GM19351 (cell line): ENCODE measurements at regions not wholly inside any gene's neighbourhood (a gene's known extent, or its start where the extent isn't known, plus 50 kb on each side); places are given as distances from the start of the nearest gene placed in this dataset.
"Not testable (repeated sequence)": the region's sequence is repeated elsewhere in the genome, so short reads cannot be mapped to it uniquely, and the experiment has no call there.

ENCODE experiments used
- ATAC-seq: cut with Tn5 transposase; IDR thresholded peaks from one replicate; pipeline ENCODE4 v1.9.1; 2021; ENCODE audit warnings: mild to moderate bottlenecking, moderate library complexity; ENCODE audit not compliant: unreplicated experiment

DNA sequence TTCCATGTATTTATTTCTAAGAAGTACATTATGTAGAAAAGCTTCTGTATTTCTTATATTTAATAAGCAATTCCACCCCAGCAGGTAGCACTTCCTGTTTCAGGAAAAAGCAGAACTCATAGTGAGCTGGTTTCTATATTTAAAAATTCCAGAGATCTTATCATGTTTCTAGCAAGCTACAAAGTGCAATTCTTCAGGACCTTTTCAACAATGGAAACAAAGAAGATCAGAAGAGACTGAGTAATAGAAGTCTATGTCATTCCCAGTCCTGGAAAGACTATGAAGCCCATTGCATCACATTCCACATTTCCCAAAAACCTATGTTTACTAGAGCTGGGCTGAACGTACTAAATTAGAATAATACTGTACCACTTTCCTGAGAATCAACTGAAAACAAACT lies 302.6 kb upstream of the NRSN1 start:
- ATAC-seq = no peak

DNA sequence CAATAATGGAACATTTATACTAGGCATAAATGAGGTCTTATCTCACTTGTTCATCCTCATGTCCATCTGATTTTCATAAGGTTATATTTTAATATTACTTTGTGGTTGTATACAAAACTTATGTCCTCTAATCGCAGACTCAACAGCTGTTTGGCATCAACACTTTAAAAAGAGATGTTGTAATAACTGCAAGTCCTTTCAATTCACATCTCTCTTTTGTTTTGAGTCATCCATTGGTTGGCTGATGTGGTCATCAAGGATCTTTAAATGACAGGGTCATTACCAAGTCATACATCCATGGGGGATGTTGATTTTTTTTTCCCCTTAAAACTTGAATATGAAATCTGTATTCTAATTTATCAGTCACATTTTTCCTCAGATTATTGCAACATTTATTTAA lies 299.4 kb upstream of the NRSN1 start:
- no peak for ATAC-seq

DNA sequence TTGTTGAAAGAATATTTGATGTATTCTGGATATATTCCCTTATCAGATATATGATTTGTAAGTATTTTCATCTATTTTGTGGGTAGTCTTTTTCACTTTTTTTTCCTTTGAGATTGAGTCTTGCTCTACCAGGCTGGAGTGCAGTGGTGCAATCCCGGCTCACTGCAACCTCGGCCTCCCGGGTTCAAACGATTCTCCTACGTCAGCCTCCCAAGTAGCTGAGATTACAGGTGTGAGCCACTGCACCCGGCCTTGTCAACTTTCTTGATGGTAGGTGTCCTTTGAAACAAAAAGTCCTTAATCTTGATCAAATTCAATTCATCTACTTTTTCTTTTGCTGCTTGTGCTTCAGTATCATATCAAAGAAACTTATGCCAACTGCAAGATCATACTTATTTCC lies 297.2 kb upstream of the NRSN1 start:
- ATAC-seq = no peak

DNA sequence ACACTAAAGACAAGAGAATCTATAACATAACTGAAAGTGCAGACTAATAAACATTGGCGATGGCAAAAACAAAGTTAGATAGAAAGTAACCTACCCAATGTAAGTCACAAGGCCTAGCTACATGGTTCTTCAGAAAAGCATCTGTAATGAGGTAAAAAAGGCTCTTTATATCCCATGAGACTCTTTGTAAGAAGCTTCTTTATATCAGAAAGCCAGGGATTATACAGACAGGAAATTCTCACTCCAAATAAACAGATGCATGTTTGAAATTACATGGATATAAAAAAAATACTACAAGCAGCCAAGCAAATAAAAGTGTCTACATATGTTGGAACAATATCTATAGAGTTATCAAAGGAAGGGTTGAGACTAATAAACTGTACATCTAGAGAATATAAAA lies 284.9 kb upstream of the NRSN1 start:
- no peak for ATAC-seq

DNA sequence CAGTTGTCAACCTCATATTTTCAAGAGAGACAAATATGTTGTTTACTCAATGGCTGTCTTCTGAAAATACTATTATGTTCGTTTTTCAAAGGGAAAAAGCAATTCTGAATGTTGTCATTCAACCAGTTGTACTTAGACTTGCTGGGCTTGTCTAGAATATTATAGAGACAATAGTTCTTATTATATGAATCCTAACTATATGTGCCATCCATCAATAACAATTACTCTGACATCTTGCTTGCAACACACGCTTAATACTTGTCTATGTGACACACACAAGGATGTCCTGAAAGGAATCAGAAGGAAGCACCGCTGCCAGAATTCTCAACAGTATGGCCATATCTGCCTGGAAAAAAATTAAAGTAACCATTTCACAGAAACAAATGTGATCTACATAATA lies 283.3 kb upstream of the NRSN1 start:
- ATAC-seq = no peak

DNA sequence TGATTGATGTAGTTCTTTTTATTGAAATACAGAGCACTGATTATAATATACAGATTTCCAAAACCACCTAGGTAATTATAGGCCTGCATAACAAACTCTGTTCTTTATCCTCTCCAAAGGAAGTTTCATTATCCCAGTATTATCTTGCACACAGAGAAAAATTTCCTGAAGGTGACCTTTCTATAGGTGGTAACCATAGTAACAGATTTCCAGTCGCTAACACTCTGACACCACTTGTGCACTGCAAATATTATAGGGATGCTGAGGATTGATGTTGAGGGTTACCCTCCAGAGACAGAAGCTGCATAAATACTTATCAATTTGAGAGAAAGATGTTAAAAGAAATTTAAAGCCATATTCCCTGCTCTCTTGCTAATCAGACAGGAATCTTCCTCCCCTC lies 274.5 kb upstream of the NRSN1 start:
- no peak for ATAC-seq

DNA sequence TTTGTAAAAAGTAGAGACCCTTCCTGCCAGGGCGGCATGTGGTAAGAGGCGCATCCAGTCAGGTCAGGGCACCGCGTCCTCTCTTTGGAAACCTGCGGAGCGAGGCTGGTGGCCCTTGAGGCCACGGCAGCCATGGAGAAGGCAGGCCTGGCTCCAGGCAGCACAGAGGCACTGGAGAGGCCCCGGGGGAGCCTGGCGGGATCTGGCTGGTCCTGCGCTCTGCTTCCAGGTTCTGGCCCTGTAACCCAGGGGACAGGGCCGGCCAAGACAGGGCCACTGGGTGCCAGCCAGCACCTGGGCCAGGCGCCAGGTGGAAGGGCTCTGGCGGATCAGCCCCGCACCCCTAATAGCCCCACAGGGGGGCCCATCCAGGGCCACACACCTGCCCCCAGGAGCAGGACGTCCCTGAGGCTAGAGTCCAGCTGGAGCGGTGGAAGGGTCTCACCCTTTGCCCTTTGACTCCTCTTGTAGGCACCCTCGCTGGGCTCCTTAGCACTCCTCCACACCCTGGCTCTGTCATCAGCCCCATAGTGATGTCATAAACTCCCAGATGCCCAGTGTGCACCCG lies 272.4 kb upstream of the NRSN1 start:
- ATAC-seq = not testable (repeated sequence)

DNA sequence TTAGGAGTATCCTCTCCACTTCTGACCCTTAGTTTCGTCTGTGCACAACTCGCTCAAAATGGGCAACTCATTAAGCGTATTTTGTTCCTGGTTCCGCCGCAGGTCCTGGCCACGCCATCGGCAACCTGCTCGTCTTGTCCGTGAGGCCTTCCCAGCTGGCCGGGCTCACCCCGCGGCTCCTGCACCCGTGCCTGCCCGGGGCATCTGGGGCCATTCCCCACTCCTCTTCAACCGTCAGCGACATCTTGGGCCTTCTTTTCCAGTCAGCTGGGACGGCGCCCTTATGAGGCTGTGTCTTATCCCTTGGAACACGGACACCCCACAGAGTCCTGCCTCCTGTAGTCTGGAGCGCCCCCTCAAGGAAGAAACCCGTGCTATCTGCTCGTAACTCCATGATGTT lies 271.9 kb upstream of the NRSN1 start:
- ATAC-seq = not testable (repeated sequence)

DNA sequence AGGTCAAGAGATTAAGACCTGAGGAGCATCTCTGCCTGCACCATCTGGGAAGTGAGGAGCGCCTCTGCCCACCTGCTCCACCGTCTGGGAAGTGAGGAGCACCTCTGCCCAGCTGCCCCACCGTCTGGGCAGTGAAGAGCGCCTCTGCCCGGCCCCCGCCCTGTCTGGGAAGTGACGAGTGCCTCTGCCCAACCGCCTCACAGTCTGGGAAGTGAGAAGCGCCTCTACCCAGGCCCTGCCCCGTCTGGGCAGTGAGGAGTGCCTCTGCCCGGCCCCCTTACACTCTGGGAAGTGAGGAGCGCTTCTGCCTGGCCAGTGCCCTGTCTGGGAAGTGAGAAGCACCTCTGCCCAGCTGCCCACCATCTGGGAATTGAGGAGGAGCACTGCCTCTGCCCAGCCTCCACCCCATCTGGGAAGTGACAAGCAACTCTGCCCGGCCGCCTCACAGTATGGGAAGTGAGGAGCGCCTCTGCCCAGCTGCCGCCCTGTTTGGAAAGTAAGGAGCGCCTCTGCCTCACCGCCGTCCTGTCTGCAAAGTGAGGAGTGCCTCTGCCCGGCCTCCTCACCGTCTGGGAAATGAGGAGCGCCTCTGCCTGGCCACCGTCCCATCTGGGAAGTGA lies 270.4 kb upstream of the NRSN1 start:
- no peak for ATAC-seq

DNA sequence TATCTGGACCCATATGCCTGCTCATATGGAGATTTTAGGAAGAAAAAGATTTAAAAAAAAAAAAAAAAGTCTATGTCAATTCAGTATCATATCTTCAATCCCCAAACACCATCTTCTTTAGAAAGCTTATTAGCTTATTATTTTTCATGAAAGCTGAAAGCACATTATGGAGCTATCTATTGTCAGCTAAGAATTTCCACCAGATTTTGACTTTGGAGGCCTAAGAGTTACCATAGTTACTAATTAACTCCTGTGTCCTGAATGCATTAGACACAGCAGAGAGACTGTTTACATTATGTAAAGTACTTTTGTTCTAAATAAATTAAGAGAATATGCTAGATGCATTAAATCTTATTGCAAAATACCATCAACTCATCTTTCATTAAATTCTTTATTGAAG lies 255.5 kb upstream of the NRSN1 start:
- ATAC-seq = no peak

DNA sequence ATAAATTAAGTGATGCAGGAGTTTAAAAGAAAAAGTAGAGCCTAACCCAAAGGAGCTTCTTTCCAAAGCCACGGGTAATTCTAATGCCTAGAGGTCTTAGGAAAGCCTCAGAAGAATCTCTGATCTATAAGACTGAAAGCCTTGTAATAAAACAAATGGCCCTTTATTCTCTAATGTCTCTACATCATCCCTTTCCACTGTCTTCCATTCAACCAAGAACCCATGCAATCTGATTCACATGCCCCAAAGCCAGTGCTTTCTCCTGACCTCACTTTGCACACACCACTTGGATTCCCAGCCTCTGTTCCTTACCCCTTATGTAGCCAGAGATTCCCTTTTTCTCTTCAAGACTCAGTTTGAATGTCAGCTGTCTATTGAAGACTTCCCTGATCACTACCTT lies 252.9 kb upstream of the NRSN1 start:
- no peak for ATAC-seq

DNA sequence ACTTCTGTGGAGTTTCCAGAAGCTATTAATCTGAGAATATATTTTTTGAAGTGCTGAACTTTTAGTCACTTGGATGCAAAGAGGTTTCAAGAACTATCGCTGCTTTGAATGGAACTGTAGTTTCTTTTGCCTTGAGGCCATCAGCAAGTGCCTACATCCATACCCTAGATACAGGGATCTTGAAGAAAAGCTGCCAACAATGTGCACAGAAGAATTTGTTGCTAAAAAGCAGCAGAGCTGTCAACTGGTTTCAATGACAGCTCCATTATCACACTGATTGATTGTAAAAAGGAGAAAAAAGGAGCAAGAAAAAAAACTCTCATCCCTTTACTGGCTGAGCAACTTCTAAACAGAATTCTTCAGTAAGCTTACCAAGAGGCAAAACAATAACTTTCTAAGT lies 251.0 kb upstream of the NRSN1 start:
- no peak for ATAC-seq

DNA sequence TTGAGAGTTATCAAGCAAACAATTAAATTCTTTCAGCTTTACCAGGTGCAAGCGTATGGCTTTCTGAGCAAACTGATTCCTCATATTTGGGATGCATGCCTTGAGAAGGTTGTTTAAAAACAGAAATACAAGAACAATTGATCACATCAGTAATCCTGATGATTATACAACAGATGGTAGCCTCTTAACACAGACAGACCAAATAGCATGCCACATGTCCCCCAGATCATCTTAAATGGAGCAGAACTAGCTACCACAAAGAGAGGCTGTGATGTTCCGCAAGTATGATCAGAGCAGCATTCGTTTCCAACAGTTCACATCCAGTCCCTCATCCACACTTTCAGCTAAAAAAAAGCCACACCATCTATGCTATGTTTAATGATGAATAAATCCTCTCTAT lies 246.2 kb upstream of the NRSN1 start:
- no peak for ATAC-seq

DNA sequence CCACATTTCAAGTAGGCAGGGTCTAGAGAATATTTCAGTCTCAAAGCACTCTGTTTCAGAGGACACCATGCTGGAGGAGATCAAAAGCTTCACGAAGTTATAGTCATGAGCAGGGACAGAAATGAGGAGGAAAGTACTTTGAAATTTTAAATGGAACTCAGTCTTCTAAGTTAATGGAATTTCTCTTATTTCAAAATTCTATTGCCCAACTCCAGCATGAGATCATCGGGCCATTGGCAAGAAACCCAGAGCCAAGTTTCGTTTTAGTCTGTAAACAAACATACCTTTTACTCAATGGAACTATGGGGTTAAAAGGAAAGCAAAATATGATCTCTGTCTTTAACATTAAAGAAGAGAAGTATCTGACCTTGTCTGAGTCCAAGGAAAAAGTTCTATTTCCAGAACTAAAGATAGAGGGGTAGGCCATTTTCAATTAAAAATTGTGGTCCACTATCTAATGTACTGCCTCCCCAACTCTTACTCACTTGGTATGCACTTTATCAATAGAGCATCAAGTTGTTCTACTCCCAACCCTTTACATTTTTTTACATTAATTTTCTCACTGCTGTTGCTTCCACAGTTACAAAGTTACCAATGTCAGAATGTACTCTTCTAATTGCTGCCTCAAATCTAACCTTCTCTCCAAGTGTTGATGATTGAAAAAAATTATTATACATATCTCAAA lies 235.3 kb upstream of the NRSN1 start:
- no peak for ATAC-seq

DNA sequence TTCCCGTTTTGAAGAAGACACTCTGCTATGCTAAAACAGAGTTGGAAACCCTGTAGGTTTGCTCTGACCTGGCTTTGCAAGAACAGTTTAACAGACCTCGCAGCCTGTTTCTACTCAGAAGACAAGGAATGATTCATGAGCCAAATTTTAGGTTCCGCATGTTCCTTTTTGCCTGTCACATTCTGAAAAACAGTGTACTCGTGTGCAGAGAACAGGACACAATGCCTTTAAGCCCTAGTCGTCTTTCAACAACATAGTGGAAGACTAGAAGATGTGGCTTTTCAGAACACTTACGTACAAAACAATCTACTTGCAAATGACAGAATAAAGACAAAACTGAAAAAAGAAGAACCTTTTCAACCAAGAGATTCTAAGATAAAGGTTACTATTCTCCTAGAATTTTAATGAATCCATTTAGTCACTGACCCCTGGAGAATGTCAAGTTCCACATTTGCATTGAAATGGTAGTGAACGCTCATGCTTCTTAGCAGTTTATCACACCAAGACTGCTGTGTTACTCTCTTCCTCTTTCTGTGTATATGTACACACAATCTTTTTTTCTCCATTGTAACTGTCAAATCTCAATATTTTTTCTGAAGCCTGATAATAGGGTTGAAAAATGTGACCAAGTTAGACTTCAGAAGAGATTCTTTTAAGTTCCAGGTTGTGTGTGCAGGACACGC lies 220.7 kb upstream of the NRSN1 start:
- no peak for ATAC-seq

DNA sequence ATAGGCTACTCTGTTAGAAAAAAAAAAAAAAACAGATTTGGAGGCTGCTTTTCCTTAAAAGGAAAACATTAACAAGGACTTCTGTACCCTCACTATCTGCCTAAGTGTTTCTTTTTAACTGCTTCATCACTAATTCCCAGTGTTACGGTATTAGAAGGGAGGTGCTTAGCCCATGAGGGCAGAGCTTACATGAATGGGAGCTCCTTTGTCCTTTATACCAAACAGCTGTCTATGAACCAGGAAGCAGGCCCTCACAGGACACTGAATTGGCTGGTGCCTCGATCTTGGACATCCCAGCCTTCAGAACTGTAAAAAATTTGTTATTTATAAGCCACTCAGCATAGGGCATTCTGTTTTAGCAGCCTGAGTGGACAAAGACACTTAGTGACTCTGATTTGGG lies 215.6 kb upstream of the NRSN1 start:
- ATAC-seq = no peak

DNA sequence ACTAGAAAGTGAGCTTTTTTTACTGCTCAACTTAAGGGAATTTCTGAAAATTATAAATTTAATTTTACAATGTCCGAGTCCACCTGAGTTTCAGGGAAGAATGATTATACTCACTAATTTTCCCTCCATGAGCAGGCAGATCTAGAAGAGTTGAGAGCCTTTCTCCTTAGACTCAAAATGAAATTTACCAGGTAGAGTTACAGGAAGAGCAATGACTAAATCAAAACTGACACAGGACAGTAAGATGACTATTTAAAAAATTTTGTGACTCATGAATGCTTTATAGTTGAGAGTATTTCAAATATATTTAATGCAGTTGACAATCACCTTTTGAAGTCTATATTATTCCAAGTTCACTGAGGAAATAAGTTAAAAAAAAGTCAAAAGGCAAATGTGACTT lies 198.1 kb upstream of the NRSN1 start:
- ATAC-seq = no peak

DNA sequence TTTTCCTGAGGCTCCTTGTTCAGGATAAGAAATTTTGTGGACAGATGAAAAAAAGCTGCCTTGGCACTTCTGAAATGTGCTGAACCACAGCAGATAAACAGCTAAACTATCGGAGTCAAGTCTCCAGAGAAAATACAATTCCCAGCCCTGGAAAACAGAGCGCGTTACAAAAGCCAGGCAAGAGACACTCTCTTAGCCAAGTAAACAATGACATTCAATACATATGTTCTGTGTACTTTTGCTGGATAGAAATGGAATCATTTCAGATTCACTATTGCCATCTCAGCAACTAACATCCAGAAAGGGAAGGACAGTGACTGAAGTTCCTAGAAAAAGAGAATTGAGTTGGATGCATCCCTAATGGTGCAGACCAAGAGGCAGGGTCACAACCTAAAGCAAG lies 196.8 kb upstream of the NRSN1 start:
- no peak for ATAC-seq

DNA sequence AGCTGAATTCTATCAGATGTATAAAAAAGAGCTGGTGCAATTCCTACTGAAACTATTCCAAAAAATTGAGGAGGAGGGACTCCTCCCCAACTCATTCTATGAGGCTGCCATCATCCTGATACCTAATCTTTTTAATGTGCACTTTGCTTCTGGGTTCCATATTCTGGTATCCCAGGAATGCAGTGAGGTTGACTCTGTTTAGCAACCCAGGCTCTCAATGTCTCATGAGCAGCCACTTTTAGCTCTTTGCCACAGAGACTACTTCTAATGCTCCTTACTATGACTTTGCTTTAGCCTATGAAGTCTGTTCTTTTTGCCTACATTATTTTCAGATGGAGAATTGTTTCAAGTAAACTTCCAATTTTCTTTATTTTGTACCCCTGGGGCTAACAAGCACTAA lies 185.5 kb upstream of the NRSN1 start:
- ATAC-seq = no peak

DNA sequence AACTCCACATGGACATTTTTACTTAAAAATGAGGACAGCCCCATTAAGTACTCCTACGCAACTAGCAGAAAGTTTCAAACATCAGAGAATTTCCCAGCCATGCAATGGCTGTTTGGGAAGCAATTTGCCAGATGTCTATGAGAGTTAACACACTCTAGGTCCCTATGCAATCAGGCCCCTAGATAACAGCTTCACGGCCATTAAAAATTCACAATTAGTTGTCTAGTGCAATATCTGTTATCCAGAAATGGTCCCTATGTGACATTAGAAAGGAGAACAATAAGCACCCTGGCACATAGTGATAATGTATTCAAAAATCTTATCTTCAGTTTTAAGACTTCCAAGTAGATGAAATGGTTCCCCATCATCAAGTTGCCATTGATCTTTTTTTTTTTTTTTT lies 174.3 kb upstream of the NRSN1 start:
- no peak for ATAC-seq

DNA sequence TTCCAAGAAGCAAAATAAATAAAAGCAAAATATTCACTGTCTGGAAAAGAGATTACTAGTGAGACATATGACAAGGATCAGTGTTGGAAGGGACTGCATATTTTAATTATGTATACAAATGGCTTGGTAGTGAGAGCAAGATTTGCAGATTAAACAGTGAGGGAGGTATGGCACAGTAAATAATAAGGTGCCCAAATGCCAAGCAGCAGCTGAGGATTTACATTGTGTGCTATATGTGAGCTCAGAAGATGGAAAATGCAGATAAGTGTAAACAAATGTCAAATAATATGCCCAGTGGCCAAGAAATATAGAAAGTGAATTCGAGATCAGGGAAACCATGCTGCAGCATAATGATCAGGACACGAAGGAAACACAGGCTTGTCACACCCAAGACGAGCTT lies 173.8 kb upstream of the NRSN1 start:
- ATAC-seq = no peak

DNA sequence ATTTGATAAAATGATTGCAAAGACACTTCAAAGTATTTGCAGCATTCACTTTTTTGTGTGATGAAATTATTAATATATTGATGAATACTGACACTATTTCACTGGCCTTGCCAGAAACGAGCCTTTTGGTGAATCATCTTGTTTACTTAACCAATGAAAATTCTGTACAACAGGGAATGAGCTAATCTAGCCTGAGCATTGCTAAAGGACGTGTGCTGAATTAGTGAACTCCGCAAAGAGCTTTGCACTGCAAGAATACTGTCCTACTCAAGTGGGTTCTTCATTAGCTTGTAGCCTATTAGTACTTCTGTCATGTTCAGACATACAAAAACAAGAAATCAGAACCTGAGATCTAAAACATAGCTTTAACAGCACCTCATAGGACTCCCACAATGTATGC lies 172.0 kb upstream of the NRSN1 start:
- ATAC-seq = no peak
